Erythroblast (primary cell): ENCODE measurements at regions not wholly inside any gene's neighbourhood (a gene's known extent, or its start where the extent isn't known, plus 50 kb on each side); places are given as distances from the start of the nearest gene placed in this dataset.
A peak's percentile ranks its signal among the peaks of the same experiment; 100 is the strongest.

Experiments
- DNase-seq, 2 experiments: peaks; one replicate each; lab custom pipeline; 2025; lab: John Stamatoyannopoulos, UW
- GATA1 ChIP-seq: IDR thresholded peaks from 2 replicates; pipeline ENCODE4 v1.6.1; 2011; ENCODE audit warnings: low read depth, mild to moderate bottlenecking, control low read depth, low read length, moderate library complexity
- POLR2A ChIP-seq: IDR thresholded peaks from 2 replicates; pipeline ENCODE4 v1.6.1; 2011; ENCODE audit warnings: mild to moderate bottlenecking, low read length

DNA sequence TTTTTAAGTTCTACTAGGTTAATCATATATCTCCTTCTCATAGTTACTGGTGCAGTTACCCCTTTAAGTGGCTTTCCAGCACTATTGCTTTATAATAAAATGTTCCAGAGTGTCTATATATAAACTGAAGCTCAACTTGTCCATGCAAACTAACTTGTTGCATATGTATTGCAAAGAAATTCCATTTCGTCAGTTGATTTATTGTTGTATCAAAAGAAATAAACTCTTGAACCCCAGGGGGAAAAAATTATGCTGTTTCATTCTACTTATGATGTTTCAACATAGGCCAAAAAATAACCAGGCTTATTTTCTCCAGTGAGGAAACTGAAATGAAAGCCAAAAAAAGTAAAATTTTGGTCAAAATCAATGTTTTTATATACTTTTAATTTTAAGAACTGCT lies 491.9 kb downstream of the NR4A2 start:
- no peak for TF ChIP-seq POLR2A
- TF ChIP-seq GATA1: no peak
- DNase-seq: no peak

DNA sequence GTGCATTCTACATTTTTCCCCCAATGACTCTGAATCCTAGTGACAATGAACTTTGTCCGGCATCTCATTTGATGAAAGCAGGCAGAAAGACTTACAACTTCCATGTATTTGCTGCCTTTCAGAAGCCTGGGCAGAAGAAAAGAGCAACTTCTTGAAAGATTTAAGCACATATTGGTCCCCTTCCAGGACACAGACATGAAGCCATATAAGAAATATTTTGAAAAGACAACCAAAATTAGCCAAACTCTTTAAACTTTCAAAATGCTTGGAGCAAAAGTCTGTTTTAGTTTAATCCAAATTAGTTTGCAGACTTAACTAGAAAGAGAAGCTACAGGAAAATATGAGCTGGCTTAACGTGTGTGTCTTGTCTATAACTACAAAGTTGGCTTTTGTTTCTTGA lies 492.5 kb downstream of the NR4A2 start:
- no peak for DNase-seq
- TF ChIP-seq GATA1: no peak
- TF ChIP-seq POLR2A: no peak

DNA sequence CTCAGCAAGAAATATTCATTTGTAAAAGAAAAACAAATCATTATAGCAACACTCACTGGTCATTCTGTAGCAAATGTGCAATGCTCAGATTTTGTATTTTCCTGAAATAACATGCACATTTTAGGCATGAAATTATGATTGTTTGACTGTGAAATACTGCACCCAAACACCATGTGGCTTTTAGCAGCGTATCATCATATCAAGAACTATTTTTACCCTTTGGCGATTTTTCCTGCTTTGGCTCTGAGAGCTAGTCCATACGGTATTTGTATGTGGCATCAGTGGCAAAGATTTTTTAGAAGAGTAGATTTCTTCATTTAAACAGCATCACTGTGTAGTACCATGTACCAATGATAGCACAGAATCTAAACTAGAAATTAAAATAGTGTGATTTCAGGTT lies 493.1 kb downstream of the NR4A2 start:
- TF ChIP-seq GATA1 (no peak), POLR2A (no peak)
- no peak for DNase-seq

DNA sequence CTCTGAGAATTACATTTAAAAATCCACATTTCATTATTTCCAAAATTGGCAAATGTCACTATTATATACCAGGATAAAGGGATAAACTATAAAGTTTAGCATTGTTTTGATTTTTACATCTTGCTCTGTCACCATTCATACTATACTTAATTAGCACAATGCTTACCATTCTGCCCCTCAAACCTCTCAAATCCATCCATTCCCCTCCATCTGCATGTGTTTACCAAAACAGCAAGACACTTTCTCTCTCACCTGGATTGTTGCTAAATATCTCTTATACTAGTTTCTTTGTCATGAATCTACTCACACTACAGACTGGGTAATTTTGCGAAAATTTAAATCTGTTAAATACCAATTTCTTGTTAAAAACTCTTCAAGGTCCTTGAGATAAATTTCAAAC lies 496.1 kb downstream of the NR4A2 start:
- no peak for DNase-seq
- no peak for TF ChIP-seq POLR2A
- TF ChIP-seq GATA1: no peak

DNA sequence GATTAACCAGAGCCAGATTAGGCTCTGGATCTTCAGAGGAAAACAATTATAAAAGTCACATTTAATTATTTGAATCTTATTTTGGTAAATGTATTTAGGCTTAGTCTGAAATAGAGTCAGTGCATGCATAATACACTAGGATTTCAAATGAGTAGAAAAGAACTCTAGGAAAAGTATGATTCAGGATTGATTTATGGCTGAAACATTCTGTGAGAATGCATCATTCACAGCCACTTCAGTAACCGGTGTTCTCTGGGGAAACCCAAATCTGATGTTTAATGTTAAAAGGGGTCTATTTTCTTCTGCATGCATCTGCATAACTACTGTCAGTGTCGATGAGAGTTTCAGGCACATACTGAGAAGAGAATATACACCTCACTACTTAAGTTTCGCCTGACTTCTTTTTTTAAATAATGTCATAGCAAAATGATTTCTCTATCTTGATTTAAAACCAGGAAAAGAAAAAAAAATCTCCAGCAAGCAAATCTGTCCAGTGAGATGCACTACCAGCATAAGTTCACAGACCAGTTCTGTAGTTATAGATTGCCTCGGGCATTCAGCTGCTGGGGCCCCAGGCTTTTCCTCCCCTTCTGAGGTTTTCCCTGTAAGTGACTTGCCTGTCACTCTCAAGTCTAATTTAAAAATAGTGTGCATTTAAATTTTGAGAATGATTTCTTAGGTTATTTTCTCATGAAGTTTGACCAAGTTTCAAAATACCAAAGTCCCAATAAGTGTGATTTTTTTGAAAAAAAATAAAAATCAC lies 501.5 kb downstream of the NR4A2 start:
- TF ChIP-seq GATA1: no peak
- no peak for TF ChIP-seq POLR2A
- no peak for DNase-seq

DNA sequence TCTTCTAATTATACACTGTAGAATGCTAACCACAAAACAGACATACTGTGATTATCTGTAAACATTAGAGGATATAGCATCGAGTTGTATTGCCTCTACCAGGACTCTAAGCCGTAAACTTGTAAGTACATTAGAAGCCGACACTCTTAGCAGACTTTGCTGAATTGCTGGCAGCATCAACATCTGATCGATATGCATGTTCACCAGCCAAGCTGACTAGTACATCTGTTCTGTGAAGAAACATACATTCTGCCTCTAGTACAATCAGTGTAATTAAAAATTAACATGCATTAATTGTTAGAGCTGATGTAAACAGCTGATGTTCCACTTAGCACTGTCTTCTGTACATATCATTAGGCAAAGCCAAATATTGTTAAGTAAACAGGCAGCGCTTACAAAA lies 502.2 kb downstream of the NR4A2 start:
- no peak for TF ChIP-seq GATA1
- TF ChIP-seq POLR2A: no peak
- DNase-seq: no peak

DNA sequence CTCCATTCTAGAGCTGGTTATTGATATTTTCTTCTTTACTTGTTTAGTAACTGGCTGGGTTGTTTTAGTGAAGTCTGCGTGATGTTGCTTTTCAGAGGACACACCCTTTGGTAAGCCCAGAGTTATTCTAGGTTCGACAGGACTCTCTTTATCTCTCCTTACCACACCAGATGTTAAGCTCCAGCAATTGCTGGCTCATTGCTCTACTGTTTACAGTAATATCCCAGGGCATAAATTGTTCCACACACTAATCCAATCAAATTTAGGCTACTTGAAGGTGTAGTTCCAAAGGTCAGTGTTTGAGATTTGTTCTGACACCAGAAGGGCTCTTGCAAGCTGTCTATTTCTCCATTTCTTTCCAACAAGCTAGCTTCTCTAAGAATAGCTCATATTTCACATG lies 506.6 kb downstream of the NR4A2 start:
- TF ChIP-seq POLR2A: no peak
- TF ChIP-seq GATA1: no peak
- DNase-seq: peak; percentile 42 to 50

DNA sequence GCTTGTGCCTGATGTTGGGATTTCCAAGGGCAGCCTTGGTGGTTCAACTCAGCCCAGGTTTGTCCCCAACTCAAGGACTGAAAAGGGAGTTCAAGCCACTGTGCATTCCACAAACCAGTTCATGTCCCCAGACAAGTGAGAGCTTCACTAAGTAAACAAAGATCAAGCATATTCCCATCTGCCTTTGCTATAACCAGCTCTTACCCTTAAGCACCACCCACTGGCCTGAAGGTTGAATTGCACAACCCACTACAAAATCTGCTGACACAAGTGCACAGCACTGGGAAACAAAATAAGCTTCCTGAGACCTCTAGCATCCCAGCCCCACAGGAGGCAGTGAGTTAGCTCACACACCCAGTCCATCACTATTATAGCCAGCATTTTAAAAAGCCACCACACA lies 516.7 kb downstream of the NR4A2 start:
- TF ChIP-seq POLR2A (no peak), GATA1 (no peak)
- peak; percentile 10 to 38 for DNase-seq

DNA sequence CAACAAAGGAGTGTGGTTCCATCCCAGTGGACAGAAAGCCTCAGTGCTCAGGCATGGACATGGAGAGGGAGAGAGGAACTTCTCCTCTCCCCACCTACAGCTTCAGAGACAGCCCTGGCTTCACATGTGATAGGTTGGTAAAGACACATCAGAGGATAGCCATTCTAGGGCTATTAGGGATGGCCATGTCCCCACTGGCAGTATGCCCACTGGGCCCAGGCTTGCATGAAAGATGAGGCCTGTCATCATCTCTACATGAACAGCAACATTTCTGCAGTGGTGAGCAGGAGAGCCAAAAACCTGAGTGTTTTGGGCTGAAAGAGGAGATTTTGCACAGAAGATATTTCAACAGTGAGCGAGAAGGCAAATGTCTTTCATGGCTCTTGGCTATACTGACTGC lies 517.2 kb downstream of the NR4A2 start:
- no peak for TF ChIP-seq POLR2A
- no peak for TF ChIP-seq GATA1

DNA sequence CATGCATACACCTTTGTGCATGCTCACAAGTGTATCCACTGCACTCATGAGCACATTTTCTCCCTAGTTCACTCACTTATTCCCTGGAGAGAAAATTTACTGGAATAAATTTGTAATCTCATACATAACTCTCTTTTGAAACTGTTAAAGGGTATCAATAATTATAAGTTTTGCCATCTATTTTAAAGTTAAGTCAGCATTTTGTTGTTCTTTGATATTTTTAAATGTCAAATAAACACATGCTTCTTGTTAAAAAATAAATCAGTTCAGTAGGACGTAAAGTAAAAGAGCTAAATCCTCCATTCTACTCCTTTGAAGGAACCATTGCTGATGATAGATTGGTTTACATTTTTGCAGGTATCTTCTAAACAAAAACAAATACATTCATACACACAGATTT lies 522.1 kb downstream of the NR4A2 start:
- TF ChIP-seq GATA1 (no peak), POLR2A (no peak)
- no peak for DNase-seq

More for the DNA sequence above, 517.2 kb downstream of the NR4A2 start:
- DNase-seq: no peak

DNA sequence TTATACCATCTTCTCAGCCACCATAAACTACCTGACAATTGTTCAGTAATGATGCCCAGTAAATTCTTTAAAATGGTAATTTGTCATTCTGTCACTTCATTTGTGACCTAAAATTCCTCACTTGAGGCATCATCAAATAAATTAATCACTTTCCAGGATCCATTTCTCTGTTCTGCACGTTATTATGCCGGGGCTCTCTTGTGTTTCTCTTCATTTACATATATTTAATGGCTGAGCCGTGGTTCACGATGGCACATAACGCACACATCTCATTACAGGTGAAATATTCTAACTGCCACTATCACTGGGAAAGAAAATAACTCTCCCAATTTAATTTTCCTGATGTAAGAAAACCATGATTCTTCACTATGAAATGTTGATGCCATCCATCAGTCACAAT lies 529.6 kb downstream of the NR4A2 start:
- no peak for TF ChIP-seq POLR2A
- no peak for DNase-seq

DNA sequence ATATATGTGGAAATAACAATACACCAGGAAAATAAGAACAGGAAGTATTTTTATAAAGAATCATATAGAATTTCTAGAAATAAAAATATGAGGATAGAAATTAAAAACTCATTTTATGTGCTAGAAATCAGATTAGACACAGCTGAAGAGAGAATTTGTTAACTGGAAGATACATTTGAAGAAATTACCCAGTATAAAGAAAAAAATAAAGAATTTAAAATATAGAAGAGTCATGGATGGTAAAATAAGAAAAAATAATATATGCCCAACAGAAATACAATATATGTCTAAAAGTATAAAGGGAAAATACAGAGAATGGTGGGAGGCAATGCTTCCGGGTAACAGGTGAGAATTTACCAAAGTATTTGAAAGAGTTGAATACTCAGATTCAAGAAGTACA lies 539.9 kb downstream of the NR4A2 start:
- no peak for DNase-seq
- TF ChIP-seq POLR2A (no peak), GATA1 (no peak)

DNA sequence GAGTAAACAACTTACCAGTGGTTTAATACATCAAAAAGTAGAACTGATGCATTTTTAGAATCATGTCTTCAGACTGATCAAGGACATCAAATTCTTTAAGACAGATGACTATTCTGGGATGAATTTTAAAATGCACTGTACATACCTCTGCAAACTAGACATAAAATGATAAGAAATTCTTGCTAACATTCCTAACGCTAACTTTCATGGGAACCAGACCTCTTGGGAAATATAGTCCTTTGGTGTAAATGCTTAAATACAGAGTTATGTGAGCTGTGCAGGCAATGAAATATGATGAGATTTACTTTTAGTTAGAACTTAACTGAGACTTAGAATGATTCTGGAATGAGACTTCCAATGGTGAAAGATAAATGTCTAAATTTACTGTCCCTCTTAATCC lies 562.0 kb downstream of the NR4A2 start:
- DNase-seq: no peak
- TF ChIP-seq GATA1: no peak
- TF ChIP-seq POLR2A: no peak

DNA sequence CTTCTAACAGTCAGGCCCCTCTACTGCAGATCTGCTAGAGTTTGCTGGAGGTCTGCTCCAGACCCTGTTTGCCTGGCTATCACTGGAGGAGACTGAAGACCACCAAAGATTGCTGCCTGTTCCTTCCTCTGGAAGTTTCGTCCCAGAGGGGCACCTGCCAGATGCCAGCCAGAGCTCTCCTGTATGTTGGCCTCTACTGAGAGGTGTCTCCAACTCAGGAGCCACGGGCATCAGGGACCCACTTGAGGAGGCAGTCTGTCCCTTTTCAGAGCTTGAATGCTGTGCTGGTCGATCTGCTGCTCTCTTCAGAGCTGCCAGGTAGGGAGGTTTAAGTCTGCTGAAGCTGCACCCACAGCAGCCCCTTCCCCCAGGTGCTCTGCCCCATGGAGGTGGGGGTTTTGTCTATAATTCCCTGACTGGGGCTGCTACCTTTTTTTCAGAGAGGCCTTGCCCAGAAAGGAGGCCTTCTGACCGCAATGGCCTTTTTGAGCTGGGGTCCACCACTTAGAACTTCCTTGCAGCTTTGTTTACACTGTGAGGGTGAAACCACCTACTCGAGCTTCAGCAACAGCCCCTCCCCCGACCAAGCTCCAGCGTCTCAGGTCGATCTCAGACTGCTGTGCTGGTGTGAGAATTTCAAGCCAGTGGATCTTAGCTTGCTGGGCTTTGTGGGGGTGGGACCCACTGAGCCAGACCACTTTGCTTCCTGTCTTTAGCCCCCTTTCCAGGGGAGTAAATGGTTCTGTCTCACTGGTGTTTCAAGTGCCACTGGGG lies 566.0 kb downstream of the NR4A2 start:
- no peak for TF ChIP-seq POLR2A
- TF ChIP-seq GATA1: no peak
- DNase-seq: no peak
